DMS79 (cell line): ENCODE measurements at regions not wholly inside any gene's neighbourhood (a gene's known extent, or its start where the extent isn't known, plus 50 kb on each side); places are given as distances from the start of the nearest gene placed in this dataset.

Experiments
- DNase-seq: peaks from one replicate; lab custom pipeline; 2025; lab: John Stamatoyannopoulos, UW

GRCh38 chr4:140212194-140212593, 58.2 kb upstream of the MAML3 start:
- DNase-seq: no peak

GRCh38 chr4:140211693-140212092, 57.7 kb upstream of the MAML3 start:
- DNase-seq: no peak

GRCh38 chr4:140211161-140211560, 57.2 kb upstream of the MAML3 start:
- no peak for DNase-seq

- no peak for DNase-seq
These were observed 54.9 kb upstream of the MAML3 start for GRCh38 chr4:140208921-140209320.
